ENCODE measurements at regions not wholly inside any gene's neighbourhood (a gene's known extent, or its start where the extent isn't known, plus 50 kb on each side); places are given as distances from the start of the nearest gene placed in this dataset.

- TF ChIP-seq BRCA1 (IDR thresholded peaks at IDR 0.05; ENCODE audit: low read depth, low read length): no peak
- no peak for TF ChIP-seq POLR2A (IDR thresholded peaks at IDR 0.05; ENCODE audit: control extremely low read depth in 1 of 2, low read depth in 2 of 2, low read length in 2 of 2)
- no peak for TF ChIP-seq SIRT6 (IDR thresholded peaks at IDR 0.05; ENCODE audit: low read length)
- no peak for TF ChIP-seq MAX (IDR thresholded peaks at IDR 0.05)
- no peak for TF ChIP-seq SIN3A (conservative IDR thresholded peaks at IDR 0.05 in 1 of 2, IDR thresholded peaks at IDR 0.05 in 1 of 2; ENCODE audit: low read depth in 1 of 2, low read length in 2 of 2)
- TF ChIP-seq, protein P1, sequence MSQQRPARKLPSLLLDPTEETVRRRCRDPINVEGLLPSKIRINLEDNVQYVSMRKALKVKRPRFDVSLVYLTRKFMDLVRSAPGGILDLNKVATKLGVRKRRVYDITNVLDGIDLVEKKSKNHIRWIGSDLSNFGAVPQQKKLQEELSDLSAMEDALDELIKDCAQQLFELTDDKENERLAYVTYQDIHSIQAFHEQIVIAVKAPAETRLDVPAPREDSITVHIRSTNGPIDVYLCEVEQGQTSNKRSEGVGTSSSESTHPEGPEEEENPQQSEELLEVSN (IDR thresholded peaks at IDR 0.05): no peak
- no peak for TF ChIP-seq SRF (IDR thresholded peaks at IDR 0.05; ENCODE audit: low read depth, low read length)
- TF ChIP-seq CTCF (IDR thresholded peaks at IDR 0.05; ENCODE audit: control extremely low read depth in 1 of 3, insufficient read depth in 1 of 3, low read depth in 1 of 3, low read length in 3 of 3): no peak
- no peak for TF ChIP-seq EP300 (IDR thresholded peaks at IDR 0.05; ENCODE audit: borderline replicate concordance in 1 of 2, low read depth in 2 of 2, low read length in 2 of 2)
- no peak for TF ChIP-seq YY1 (IDR thresholded peaks at IDR 0.05; ENCODE audit: low read depth, low read length)
- no peak for TF ChIP-seq JUND (IDR thresholded peaks at IDR 0.05; ENCODE audit: low read length)
- no peak for TF ChIP-seq JUN (IDR thresholded peaks at IDR 0.05; ENCODE audit: low read depth, low read length)
- no peak for TF ChIP-seq RFX5 (IDR thresholded peaks at IDR 0.05; ENCODE audit: borderline replicate concordance, low read depth, low read length)
- TF ChIP-seq EZH2 (IDR thresholded peaks at IDR 0.05; ENCODE audit: low read depth, low read length, severe bottlenecking): no peak
Observed at GRCh38 chr15:31155151-31155550, 53.6 kb upstream of the TRPM1 start.
